ENCODE measurements at regions not wholly inside any gene's neighbourhood (a gene's known extent, or its start where the extent isn't known, plus 50 kb on each side); places are given as distances from the start of the nearest gene placed in this dataset.
A peak's percentile ranks its signal among the peaks of the same experiment; 100 is the strongest.
"Not testable (repeated sequence)": the region's sequence is repeated elsewhere in the genome, so short reads cannot be mapped to it uniquely, and the experiment has no call there.

GRCh38 chr18:79604205-79604912 is 75.2 kb upstream of the CTDP1 start:
- Mint-ChIP-seq H3K36me3 (no peaks in the 10 kb centered on the region), H3K9me3 (peaks cover 0 to 3% (median 0%) of the 10 kb centered on the region in 7 donors), H3K4me3 (no peak overlapping the region), H3K4me1 (no peaks in the 10 kb centered on the region), H3K27me3 (ENCODE audit: low read depth in 3 of 3) (peaks cover 0 to 5% (median 2%) of the 10 kb centered on the region in 3 donors), H3K27ac (no peak overlapping the region)
- H3K9me3 ChIP-seq (replicated peaks in 1 of 2; ENCODE audit: control insufficient read depth in 1 of 2, insufficient read depth in 1 of 2, low read length in 2 of 2), result no peaks in the 10 kb centered on the region
- H3K27me3 ChIP-seq (ENCODE audit: control insufficient read depth in 2 of 2, insufficient read depth in 2 of 2, low read length in 2 of 2), result no peaks in the 10 kb centered on the region
- no peak overlapping the region for H3K4me2 ChIP-seq (replicated peaks; ENCODE audit: extremely low read depth, low read length, poor library complexity, severe bottlenecking)
- no peaks in the 10 kb centered on the region for H4K20me1 ChIP-seq (ENCODE audit: insufficient read depth, low read length)
- intact Hi-C loops (cut with micrococcal nuclease), result no loop called here
- no peak for TF ChIP-seq CTCF (IDR thresholded peaks at IDR 0.05)
- no peak overlapping the region for H2AFZ ChIP-seq (ENCODE audit: insufficient read depth, low read depth, low read length, poor library complexity, severe bottlenecking)
- DNase-seq, result no peak
- H3K27ac ChIP-seq (ENCODE audit: low read depth in 1 of 2, low read length in 2 of 2), result no peak overlapping the region
- H3K79me2 ChIP-seq (ENCODE audit: insufficient read depth, low read length), result no peaks in the 10 kb centered on the region
- no peaks in the 10 kb centered on the region for H3K36me3 ChIP-seq (replicated peaks in 1 of 2; ENCODE audit: control insufficient read depth in 1 of 2, insufficient read depth in 2 of 2, low read length in 2 of 2)
- H3K4me1 ChIP-seq (ENCODE audit: control insufficient read depth in 1 of 2, insufficient read depth in 2 of 2, low read length in 2 of 2), result no peaks in the 10 kb centered on the region
- WGBS (ENCODE audit: insufficient coverage), result 96% methylated on average over 20 of the region's 20 CpGs
- H3K9ac ChIP-seq (ENCODE audit: insufficient read depth, low read length, poor library complexity, severe bottlenecking), result no peak overlapping the region
- no peak overlapping the region for H3K4me3 ChIP-seq (replicated peaks in 1 of 3; ENCODE audit: low read depth in 2 of 3, low read length in 3 of 3)

GRCh38 chr18:79604913-79605880 is 74.4 kb upstream of the CTDP1 start:
- Mint-ChIP-seq H3K36me3 (no peaks in the 10 kb centered on the region), H3K27ac (no peak overlapping the region), H3K4me3 (no peak overlapping the region), H3K27me3 (ENCODE audit: low read depth in 3 of 3) (peaks cover 0 to 3% (median 2%) of the 10 kb centered on the region in 3 donors), H3K9me3 (peaks cover 0 to 3% (median 0%) of the 10 kb centered on the region in 7 donors), H3K4me1 (no peaks in the 10 kb centered on the region)
- H4K20me1 ChIP-seq (ENCODE audit: insufficient read depth, low read length), result no peaks in the 10 kb centered on the region
- no peak for DNase-seq
- no peak overlapping the region for H3K9ac ChIP-seq (ENCODE audit: insufficient read depth, low read length, poor library complexity, severe bottlenecking)
- H3K4me2 ChIP-seq (replicated peaks; ENCODE audit: extremely low read depth, low read length, poor library complexity, severe bottlenecking), result no peak overlapping the region
- H3K27me3 ChIP-seq (ENCODE audit: control insufficient read depth in 2 of 2, insufficient read depth in 2 of 2, low read length in 2 of 2), result no peaks in the 10 kb centered on the region
- no peaks in the 10 kb centered on the region for H3K4me1 ChIP-seq (ENCODE audit: control insufficient read depth in 1 of 2, insufficient read depth in 2 of 2, low read length in 2 of 2)
- TF ChIP-seq CTCF (IDR thresholded peaks at IDR 0.05), result no peak
- H2AFZ ChIP-seq (ENCODE audit: insufficient read depth, low read depth, low read length, poor library complexity, severe bottlenecking), result no peak overlapping the region
- WGBS (ENCODE audit: insufficient coverage), result 99% methylated on average over 31 of the region's 36 CpGs
- no peaks in the 10 kb centered on the region for H3K9me3 ChIP-seq (replicated peaks in 1 of 2; ENCODE audit: control insufficient read depth in 1 of 2, insufficient read depth in 1 of 2, low read length in 2 of 2)
- no peak overlapping the region for H3K27ac ChIP-seq (ENCODE audit: low read depth in 1 of 2, low read length in 2 of 2)
- intact Hi-C loops (cut with micrococcal nuclease), result no loop called here
- H3K79me2 ChIP-seq (ENCODE audit: insufficient read depth, low read length), result no peaks in the 10 kb centered on the region
- no peaks in the 10 kb centered on the region for H3K36me3 ChIP-seq (replicated peaks in 1 of 2; ENCODE audit: control insufficient read depth in 1 of 2, insufficient read depth in 2 of 2, low read length in 2 of 2)
- no peak overlapping the region for H3K4me3 ChIP-seq (replicated peaks in 1 of 3; ENCODE audit: low read depth in 2 of 3, low read length in 3 of 3)

GRCh38 chr18:79606071-79606470 is 73.5 kb upstream of the CTDP1 start:
- H3K9me3 ChIP-seq (replicated peaks in 1 of 2; ENCODE audit: control insufficient read depth in 1 of 2, insufficient read depth in 1 of 2, low read length in 2 of 2); H3K4me3 Mint-ChIP-seq; H3K27me3 Mint-ChIP-seq (ENCODE audit: low read depth in 3 of 3); intact Hi-C loops (cut with micrococcal nuclease); H3K4me3 ChIP-seq (replicated peaks in 1 of 3; ENCODE audit: low read depth in 2 of 3, low read length in 3 of 3); H3K27ac ChIP-seq (ENCODE audit: low read depth in 1 of 2, low read length in 2 of 2); H2AFZ ChIP-seq (ENCODE audit: insufficient read depth, low read depth, low read length, poor library complexity, severe bottlenecking); H3K9ac ChIP-seq (ENCODE audit: insufficient read depth, low read length, poor library complexity, severe bottlenecking); H3K4me1 ChIP-seq (ENCODE audit: control insufficient read depth in 1 of 2, insufficient read depth in 2 of 2, low read length in 2 of 2); H3K36me3 Mint-ChIP-seq; H3K4me1 Mint-ChIP-seq; H3K27me3 ChIP-seq (ENCODE audit: control insufficient read depth in 2 of 2, insufficient read depth in 2 of 2, low read length in 2 of 2); H3K79me2 ChIP-seq (ENCODE audit: insufficient read depth, low read length); DNase-seq; H3K4me2 ChIP-seq (replicated peaks; ENCODE audit: extremely low read depth, low read length, poor library complexity, severe bottlenecking); H3K36me3 ChIP-seq (replicated peaks in 1 of 2; ENCODE audit: control insufficient read depth in 1 of 2, insufficient read depth in 2 of 2, low read length in 2 of 2); H3K9me3 Mint-ChIP-seq; H4K20me1 ChIP-seq (ENCODE audit: insufficient read depth, low read length): not testable (repeated sequence)
- H3K27ac Mint-ChIP-seq, result peak overlapping the region in 1 of 7 donors; percentile 56
- WGBS (ENCODE audit: insufficient coverage), result 91% methylated on average over 11 of the region's 13 CpGs

Data from CD14-positive monocyte (primary cell).